Neural crest cell (in vitro differentiated cells): ENCODE measurements at regions not wholly inside any gene's neighbourhood (a gene's known extent, or its start where the extent isn't known, plus 50 kb on each side); places are given as distances from the start of the nearest gene placed in this dataset.

ENCODE experiments used
- DNase-seq: peaks from one replicate; pipeline ENCODE4 v3.0.0; 2021; ENCODE audit warnings: low read depth, mixed read lengths, low spot score
- H3K27ac Mint-ChIP-seq: one replicate; pipeline ENCODE4 v1.8.0; 2021; ENCODE audit warnings: mild to moderate bottlenecking, mixed read lengths; ENCODE audit not compliant: unreplicated experiment
- H3K27me3 Mint-ChIP-seq: 2 replicates; pipeline ENCODE4 v1.8.0; 2021; ENCODE audit warnings: low read depth, mild to moderate bottlenecking, mixed read lengths
- H3K36me3 Mint-ChIP-seq: 2 replicates; pipeline ENCODE4 v1.8.0; 2021; ENCODE audit warnings: low read depth, mild to moderate bottlenecking, mixed read lengths
- H3K4me1 Mint-ChIP-seq: 2 replicates; pipeline ENCODE4 v1.8.0; 2021; ENCODE audit warnings: mixed read lengths
- H3K4me3 Mint-ChIP-seq: one replicate; pipeline ENCODE4 v1.8.0; 2021; ENCODE audit warnings: mild to moderate bottlenecking, mixed read lengths
- H3K9me3 Mint-ChIP-seq: 2 replicates; pipeline ENCODE4 v1.8.0; 2021; ENCODE audit warnings: mixed read lengths
- TF ChIP-seq, protein P1 (sequence below): fragments of 200-600 bp; sonication (generic); conservative IDR thresholded peaks from 2 replicates; pipeline ENCODE4 v1.5.0; 2021; ENCODE audit warnings: antibody characterized with exemption, mild to moderate bottlenecking

DNA sequence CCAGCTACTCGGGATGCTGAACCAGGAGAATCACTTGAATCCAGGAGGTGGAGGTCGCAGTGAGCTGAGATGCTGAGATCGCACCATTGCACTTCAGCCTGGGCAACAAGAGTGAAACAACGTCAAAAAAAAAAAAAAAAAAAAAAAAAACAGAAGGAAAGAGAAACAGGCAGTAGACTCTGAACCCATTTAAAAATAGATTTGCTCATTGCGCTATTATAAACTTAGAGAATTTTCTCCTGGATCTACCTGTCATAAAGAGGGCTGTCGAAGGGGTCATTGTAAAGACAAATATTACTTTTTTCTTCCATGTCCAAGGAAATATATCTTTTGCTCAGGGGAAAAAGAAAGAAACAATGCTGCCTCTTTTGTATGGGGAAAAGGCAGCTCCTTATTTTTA, 425.0 kb upstream of the ID2 start:
- Mint-ChIP-seq H3K36me3 (no peaks in the 10 kb centered on the region), H3K27ac (no peak overlapping the region), H3K27me3 (no peaks in the 10 kb centered on the region), H3K4me1 (peaks cover 53% of the 10 kb centered on the region), H3K4me3 (no peak overlapping the region), H3K9me3 (peaks cover 2% of the 10 kb centered on the region)
- DNase-seq = no peak
- TF ChIP-seq, protein P1, sequence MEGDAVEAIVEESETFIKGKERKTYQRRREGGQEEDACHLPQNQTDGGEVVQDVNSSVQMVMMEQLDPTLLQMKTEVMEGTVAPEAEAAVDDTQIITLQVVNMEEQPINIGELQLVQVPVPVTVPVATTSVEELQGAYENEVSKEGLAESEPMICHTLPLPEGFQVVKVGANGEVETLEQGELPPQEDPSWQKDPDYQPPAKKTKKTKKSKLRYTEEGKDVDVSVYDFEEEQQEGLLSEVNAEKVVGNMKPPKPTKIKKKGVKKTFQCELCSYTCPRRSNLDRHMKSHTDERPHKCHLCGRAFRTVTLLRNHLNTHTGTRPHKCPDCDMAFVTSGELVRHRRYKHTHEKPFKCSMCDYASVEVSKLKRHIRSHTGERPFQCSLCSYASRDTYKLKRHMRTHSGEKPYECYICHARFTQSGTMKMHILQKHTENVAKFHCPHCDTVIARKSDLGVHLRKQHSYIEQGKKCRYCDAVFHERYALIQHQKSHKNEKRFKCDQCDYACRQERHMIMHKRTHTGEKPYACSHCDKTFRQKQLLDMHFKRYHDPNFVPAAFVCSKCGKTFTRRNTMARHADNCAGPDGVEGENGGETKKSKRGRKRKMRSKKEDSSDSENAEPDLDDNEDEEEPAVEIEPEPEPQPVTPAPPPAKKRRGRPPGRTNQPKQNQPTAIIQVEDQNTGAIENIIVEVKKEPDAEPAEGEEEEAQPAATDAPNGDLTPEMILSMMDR = no peak

GRCh38 chr2:8257502-8257901, 424.4 kb upstream of the ID2 start:
- H3K27ac Mint-ChIP-seq = no peak overlapping the region
- no peak for DNase-seq
- H3K27me3 Mint-ChIP-seq = no peaks in the 10 kb centered on the region
- H3K4me3 Mint-ChIP-seq = no peak overlapping the region
- peaks cover 2% of the 10 kb centered on the region for H3K9me3 Mint-ChIP-seq
- no peaks in the 10 kb centered on the region for H3K36me3 Mint-ChIP-seq
- TF ChIP-seq, protein P1 = no peak
- peaks cover 56% of the 10 kb centered on the region for H3K4me1 Mint-ChIP-seq

DNA sequence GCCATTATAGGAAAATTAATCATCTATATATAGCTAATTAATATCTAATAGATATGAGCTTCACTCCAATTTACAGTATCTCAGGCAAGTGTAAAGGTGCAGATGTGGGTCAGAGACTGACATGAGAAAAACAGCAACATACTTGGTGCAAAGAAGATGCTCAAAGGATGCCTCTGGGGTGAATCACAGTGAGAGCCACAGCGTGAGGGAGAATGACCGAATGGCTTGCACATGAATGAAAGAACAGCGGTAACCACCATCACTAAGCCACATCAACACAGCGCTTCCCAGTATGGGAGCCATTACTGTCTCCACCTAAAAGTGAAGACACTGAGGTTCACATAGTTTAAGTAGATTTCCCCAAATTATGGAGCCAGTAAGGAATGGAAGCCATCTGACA, 423.4 kb upstream of the ID2 start:
- Mint-ChIP-seq H3K4me1 (peaks cover 63% of the 10 kb centered on the region), H3K4me3 (no peak overlapping the region), H3K27ac (no peak overlapping the region), H3K36me3 (no peaks in the 10 kb centered on the region), H3K9me3 (peaks cover 2% of the 10 kb centered on the region), H3K27me3 (no peaks in the 10 kb centered on the region)
- DNase-seq = no peak
- TF ChIP-seq, protein P1 = no peak

DNA sequence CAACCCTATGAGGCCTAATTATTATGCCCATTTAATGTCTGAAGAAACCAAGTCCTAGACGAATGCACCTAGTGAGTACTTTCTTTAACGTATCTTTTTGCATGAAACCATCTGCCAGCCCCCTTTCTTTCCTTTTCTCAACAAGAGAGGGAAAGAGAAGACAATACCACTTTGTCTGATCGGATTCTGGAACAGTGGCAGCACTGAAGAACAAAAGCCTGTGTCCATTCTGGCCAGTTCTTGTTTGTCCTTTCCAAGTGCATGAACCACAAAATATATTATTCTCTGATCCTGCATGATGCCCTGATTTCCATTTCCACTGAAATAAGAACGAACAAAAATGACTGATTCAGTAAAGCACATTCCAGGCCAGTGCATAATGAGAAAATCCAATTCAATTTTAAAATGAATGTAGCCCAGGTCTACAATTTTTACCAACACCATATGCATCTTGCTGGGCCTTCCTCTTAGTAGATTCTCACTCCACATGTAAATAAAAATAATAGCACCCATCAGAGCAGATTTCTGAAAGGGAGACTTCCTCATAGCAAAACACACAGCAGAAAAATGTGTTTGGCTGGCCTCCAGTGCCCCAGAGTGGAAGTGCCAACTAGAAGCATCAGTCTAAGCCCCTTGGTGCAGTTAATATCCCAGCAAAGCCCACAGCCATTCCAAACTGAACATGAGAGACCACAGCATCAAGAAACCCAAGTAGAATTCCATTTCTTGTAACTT, 422.6 kb upstream of the ID2 start:
- Mint-ChIP-seq H3K36me3 (no peaks in the 10 kb centered on the region), H3K4me1 (peaks cover 64% of the 10 kb centered on the region), H3K27ac (no peak overlapping the region), H3K4me3 (no peak overlapping the region), H3K27me3 (no peaks in the 10 kb centered on the region), H3K9me3 (no peaks in the 10 kb centered on the region)
- TF ChIP-seq, protein P1 = no peak
- DNase-seq = no peak

GRCh38 chr2:8259841-8260178, 422.0 kb upstream of the ID2 start:
- H3K4me1 Mint-ChIP-seq = peaks cover 64% of the 10 kb centered on the region
- H3K9me3 Mint-ChIP-seq = no peaks in the 10 kb centered on the region
- no peaks in the 10 kb centered on the region for H3K36me3 Mint-ChIP-seq
- H3K27ac Mint-ChIP-seq = no peak overlapping the region
- no peak for DNase-seq
- no peaks in the 10 kb centered on the region for H3K27me3 Mint-ChIP-seq
- TF ChIP-seq, protein P1 = no peak
- no peak overlapping the region for H3K4me3 Mint-ChIP-seq

DNA sequence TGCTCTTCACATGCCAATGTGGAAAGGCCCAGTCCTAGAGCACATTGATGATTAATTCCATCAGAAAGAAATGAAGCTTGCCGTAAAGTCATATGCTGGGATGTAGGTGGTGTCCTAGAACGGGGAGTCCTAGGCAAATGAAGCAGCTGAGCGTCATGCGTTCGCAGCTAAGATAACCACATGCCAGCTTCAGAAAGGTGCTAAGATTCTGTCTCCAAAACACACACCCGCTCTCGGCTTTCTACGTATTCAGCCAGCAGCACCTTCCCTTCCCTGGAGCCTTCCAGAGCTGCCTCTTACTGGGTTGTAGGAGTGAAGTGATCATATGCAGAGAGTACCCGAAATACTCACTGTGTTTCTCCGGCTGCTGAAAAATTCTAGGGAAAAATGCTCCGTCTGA, 421.6 kb upstream of the ID2 start:
- Mint-ChIP-seq H3K27ac (no peak overlapping the region), H3K4me1 (peaks cover 66% of the 10 kb centered on the region), H3K9me3 (no peaks in the 10 kb centered on the region), H3K27me3 (no peaks in the 10 kb centered on the region), H3K4me3 (no peak overlapping the region), H3K36me3 (no peaks in the 10 kb centered on the region)
- DNase-seq = no peak
- TF ChIP-seq, protein P1 = no peak
